DND-41 (cell line): ENCODE measurements at regions not wholly inside any gene's neighbourhood (a gene's known extent, or its start where the extent isn't known, plus 50 kb on each side); places are given as distances from the start of the nearest gene placed in this dataset.

Experiments
- ATAC-seq: fragments of 200-7000 bp; cut with Tn5 transposase; 3 replicates; pipeline ENCODE4 v1.9.1; 2021; ENCODE audit warnings: low read depth; ENCODE audit not compliant: insufficient read depth
- DNase-seq: peaks from one replicate; pipeline ENCODE4 v3.0.0-alpha.2; 2020
- H2AFZ ChIP-seq: 2 replicates; pipeline ENCODE4 v1.6.0; 2012; ENCODE audit warnings: low read depth, low read length
- H3K27ac ChIP-seq: 2 replicates; pipeline ENCODE4 v1.5.1; 2012; ENCODE audit warnings: low read length, inconsistent platforms
- H3K27me3 ChIP-seq: fragments of 200-600 bp; sonication (generic); 2 replicates; pipeline ENCODE4 v1.6.0; 2012; ENCODE audit warnings: low read length, mild to moderate bottlenecking, inconsistent platforms; ENCODE audit not compliant: insufficient read depth, poor library complexity
- H3K36me3 ChIP-seq: 2 replicates; pipeline ENCODE4 v1.5.1; 2012; ENCODE audit warnings: low read length, inconsistent platforms; ENCODE audit not compliant: insufficient read depth
- H3K4me1 ChIP-seq: 2 replicates; pipeline ENCODE4 v1.5.1; 2012; ENCODE audit warnings: mild to moderate bottlenecking, low read length; ENCODE audit not compliant: insufficient read depth
- H3K4me2 ChIP-seq: 2 replicates; pipeline ENCODE4 v1.6.0; 2012; ENCODE audit warnings: mild to moderate bottlenecking, moderate library complexity, low read length, inconsistent platforms; ENCODE audit not compliant: insufficient read depth
- H3K4me3 ChIP-seq, 2 experiments: fragments of 200-600 bp in 1 of 2; shearing (Covaris generic) in 1 of 2; 2 replicates each; pipeline ENCODE4 v1.5.1; 2012 to 2016; ENCODE audit warnings: inconsistent platforms in 2 of 2, low read length in 2 of 2, mild to moderate bottlenecking in 2 of 2, low read depth in 1 of 2, moderate library complexity in 1 of 2
- H3K79me2 ChIP-seq: 2 replicates; pipeline ENCODE4 v1.6.0; 2012; ENCODE audit warnings: low read length, inconsistent platforms; ENCODE audit not compliant: insufficient read depth
- H3K9ac ChIP-seq: 2 replicates; pipeline ENCODE4 v1.6.0; 2012; ENCODE audit warnings: low read depth, mild to moderate bottlenecking, inconsistent platforms, low read length, moderate library complexity
- H3K9me3 ChIP-seq: 2 replicates; pipeline ENCODE4 v1.5.1; 2012; ENCODE audit warnings: low read length, moderate library complexity, mild to moderate bottlenecking, inconsistent platforms; ENCODE audit not compliant: insufficient read depth, severe bottlenecking
- H4K20me1 ChIP-seq: 2 replicates; pipeline ENCODE4 v1.6.0; 2012; ENCODE audit warnings: low read length; ENCODE audit not compliant: insufficient read depth
- CTCF ChIP-seq: IDR thresholded peaks from 2 replicates; pipeline ENCODE4 v1.5.1; 2012; ENCODE audit warnings: borderline replicate concordance, low read length, moderate library complexity, mild to moderate bottlenecking; ENCODE audit not compliant: poor library complexity, severe bottlenecking; ENCODE audit errors: extremely low read depth
- EZH2 ChIP-seq: IDR thresholded peaks from 3 replicates; pipeline ENCODE4 v1.6.1; 2012; ENCODE audit warnings: borderline replicate concordance, low read depth, mild to moderate bottlenecking, moderate library complexity, low read length, inconsistent platforms; ENCODE audit not compliant: severe bottlenecking

- no peak overlapping the region for H2AFZ ChIP-seq
- no peaks in the 10 kb centered on the region for H3K79me2 ChIP-seq
- H3K4me2 ChIP-seq: no peak overlapping the region
- no peaks in the 10 kb centered on the region for H3K36me3 ChIP-seq
- H3K4me3 ChIP-seq: no peak overlapping the region
- DNase-seq (no peak), ATAC-seq (no peak)
- H3K4me1 ChIP-seq: no peaks in the 10 kb centered on the region
- no peaks in the 10 kb centered on the region for H3K27me3 ChIP-seq
- TF ChIP-seq CTCF (no peak), EZH2 (no peak)
- no peaks in the 10 kb centered on the region for H4K20me1 ChIP-seq
- no peak overlapping the region for H3K9ac ChIP-seq
- H3K9me3 ChIP-seq: no peaks in the 10 kb centered on the region
- no peak overlapping the region for H3K27ac ChIP-seq
These were observed 276.5 kb upstream of the ID2 start for GRCh38 chr2:8405334-8405733.

- Histone ChIP-seq H4K20me1 (no peaks in the 10 kb centered on the region), H3K27me3 (no peaks in the 10 kb centered on the region), H2AFZ (no peak overlapping the region), H3K9ac (no peak overlapping the region), H3K27ac (no peak overlapping the region), H3K4me2 (no peak overlapping the region), H3K4me1 (no peaks in the 10 kb centered on the region), H3K36me3 (no peaks in the 10 kb centered on the region), H3K4me3 (no peak overlapping the region), H3K9me3 (no peaks in the 10 kb centered on the region), H3K79me2 (no peaks in the 10 kb centered on the region)
- ATAC-seq (no peak), DNase-seq (no peak)
- no peak for TF ChIP-seq CTCF
- no peak for TF ChIP-seq EZH2
These were observed 275.6 kb upstream of the ID2 start for GRCh38 chr2:8406271-8406670.

- no peak for TF ChIP-seq EZH2
- no peak for TF ChIP-seq CTCF
- ATAC-seq (no peak), DNase-seq (no peak)
- H3K9ac ChIP-seq: no peak overlapping the region
- no peak overlapping the region for H2AFZ ChIP-seq
- no peak overlapping the region for H3K27ac ChIP-seq
- H3K4me2 ChIP-seq: no peak overlapping the region
- H3K27me3 ChIP-seq: no peaks in the 10 kb centered on the region
- no peaks in the 10 kb centered on the region for H3K4me1 ChIP-seq
- H3K4me3 ChIP-seq: no peak overlapping the region
- no peaks in the 10 kb centered on the region for H3K79me2 ChIP-seq
- no peaks in the 10 kb centered on the region for H3K9me3 ChIP-seq
- no peaks in the 10 kb centered on the region for H3K36me3 ChIP-seq
- no peaks in the 10 kb centered on the region for H4K20me1 ChIP-seq
These were observed 274.5 kb upstream of the ID2 start for GRCh38 chr2:8407332-8407731.
